C4-2B (cell line): ENCODE measurements at regions not wholly inside any gene's neighbourhood (a gene's known extent, or its start where the extent isn't known, plus 50 kb on each side); places are given as distances from the start of the nearest gene placed in this dataset.

ENCODE experiments used
- ZFX ChIP-seq: fragments of 450-650 bp; IDR thresholded peaks from 2 replicates; pipeline ENCODE4 v1.6.1; 2017
- TF ChIP-seq, protein P1 (sequence below): fragments of 450-650 bp; conservative IDR thresholded peaks from 2 replicates; pipeline ENCODE4 v1.5.1; 2017; ENCODE audit warnings: mild to moderate bottlenecking

DNA sequence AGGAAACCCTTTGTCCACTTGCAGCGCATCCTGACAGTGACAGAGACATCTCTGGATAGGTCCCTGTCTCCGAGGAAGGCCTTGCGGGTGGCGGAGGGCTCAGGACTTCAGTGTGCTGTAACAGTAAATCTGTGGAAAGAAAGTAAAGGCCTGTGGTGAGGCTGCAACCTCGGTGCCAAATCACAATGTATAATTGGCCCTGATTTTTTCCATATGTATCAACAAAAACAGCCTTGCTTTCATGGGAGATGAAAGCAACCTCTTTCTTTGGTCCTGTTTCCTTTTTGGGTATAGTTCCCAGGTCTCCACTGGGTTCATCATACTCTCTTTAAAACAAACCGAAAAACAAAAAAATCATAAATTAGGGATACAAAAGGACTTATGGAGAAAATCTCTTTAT lies 110.9 kb upstream of the BMPER start:
- TF ChIP-seq, protein P1, sequence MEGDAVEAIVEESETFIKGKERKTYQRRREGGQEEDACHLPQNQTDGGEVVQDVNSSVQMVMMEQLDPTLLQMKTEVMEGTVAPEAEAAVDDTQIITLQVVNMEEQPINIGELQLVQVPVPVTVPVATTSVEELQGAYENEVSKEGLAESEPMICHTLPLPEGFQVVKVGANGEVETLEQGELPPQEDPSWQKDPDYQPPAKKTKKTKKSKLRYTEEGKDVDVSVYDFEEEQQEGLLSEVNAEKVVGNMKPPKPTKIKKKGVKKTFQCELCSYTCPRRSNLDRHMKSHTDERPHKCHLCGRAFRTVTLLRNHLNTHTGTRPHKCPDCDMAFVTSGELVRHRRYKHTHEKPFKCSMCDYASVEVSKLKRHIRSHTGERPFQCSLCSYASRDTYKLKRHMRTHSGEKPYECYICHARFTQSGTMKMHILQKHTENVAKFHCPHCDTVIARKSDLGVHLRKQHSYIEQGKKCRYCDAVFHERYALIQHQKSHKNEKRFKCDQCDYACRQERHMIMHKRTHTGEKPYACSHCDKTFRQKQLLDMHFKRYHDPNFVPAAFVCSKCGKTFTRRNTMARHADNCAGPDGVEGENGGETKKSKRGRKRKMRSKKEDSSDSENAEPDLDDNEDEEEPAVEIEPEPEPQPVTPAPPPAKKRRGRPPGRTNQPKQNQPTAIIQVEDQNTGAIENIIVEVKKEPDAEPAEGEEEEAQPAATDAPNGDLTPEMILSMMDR = no peak
- TF ChIP-seq ZFX = no peak
